Left ventricle myocardium inferior (tissue), 1 donor: ENCODE measurements at regions not wholly inside any gene's neighbourhood (a gene's known extent, or its start where the extent isn't known, plus 50 kb on each side); places are given as distances from the start of the nearest gene placed in this dataset.

Source experiments
- DNase-seq: peaks from one replicate; pipeline ENCODE4 v3.0.0-alpha.2; 2020
- H3K27ac ChIP-seq: fragments of 200-600 bp; replicated peaks from 2 replicates; pipeline ENCODE4 v1.8.0; 2021
- H3K27me3 ChIP-seq: fragments of 200-600 bp; 2 replicates; pipeline ENCODE4 v1.8.0; 2021; ENCODE audit warnings: low read depth
- H3K36me3 ChIP-seq: fragments of 200-600 bp; 2 replicates; pipeline ENCODE4 v1.8.0; 2021
- H3K4me1 ChIP-seq: fragments of 200-600 bp; 2 replicates; pipeline ENCODE4 v1.8.0; 2021
- H3K4me3 ChIP-seq: fragments of 200-600 bp; 2 replicates; pipeline ENCODE4 v1.8.0; 2021; ENCODE audit warnings: mild to moderate bottlenecking, moderate library complexity
- H3K9me3 ChIP-seq: fragments of 200-600 bp; replicated peaks from 2 replicates; pipeline ENCODE4 v1.8.0; 2021
- intact Hi-C: fragments of 100-400 bp; cut with micrococcal nuclease; formaldehyde crosslinking; loops from one replicate; pipeline ENCODE4 v1.11.0; 2022
- TF ChIP-seq, protein P1 (sequence below): fragments of 200-600 bp; IDR thresholded peaks from 2 replicates; pipeline ENCODE4 v1.8.0; 2021; ENCODE audit warnings: antibody characterized with exemption, mild to moderate bottlenecking, borderline replicate concordance
- donor health status: DM: no; HTN: yes; CAD: no; lungs with severe emphysema.

DNA sequence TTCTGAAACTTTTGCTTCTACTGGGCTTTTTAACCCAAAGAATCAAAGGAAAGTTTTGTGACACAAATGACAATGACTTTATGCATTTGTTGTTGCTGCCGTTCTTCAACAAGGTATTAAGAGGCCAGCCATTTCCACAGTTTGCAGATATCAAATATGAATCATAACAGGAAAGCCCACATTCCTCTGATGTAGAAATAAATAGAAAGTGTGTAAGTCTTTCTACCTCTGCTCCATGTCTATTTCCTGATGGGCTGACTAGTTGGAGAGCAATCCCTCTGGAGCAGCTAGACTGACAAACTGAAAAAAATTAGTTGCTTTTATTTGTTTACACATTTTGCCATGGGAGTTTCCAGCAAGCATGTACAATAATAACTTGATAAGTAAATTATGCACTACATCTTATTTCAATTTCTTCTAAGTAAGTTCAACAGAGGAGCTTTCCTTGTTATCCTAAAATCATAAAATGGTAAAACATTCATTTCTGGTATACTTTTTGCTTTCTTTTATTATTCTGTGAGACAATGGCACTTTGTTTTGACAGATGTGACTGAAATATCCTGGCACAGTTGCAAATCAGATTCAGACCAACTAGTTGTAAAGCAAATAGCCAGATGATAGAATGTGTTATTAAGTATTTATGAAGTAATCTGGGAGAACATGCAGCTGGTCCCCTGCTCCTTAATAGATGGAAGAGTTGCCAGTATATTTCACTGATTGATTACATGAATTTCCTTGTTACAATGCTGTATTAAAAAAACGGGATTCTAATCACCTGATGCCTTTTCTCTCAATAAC lies 266.7 kb downstream of the METTL4 start:
- H3K27me3 ChIP-seq = peaks cover 12% of the 10 kb centered on the region
- H3K9me3 ChIP-seq = no peaks in the 10 kb centered on the region
- H3K27ac ChIP-seq = no peak overlapping the region
- no peaks in the 10 kb centered on the region for H3K36me3 ChIP-seq
- intact Hi-C loops = no loop called here
- no peak overlapping the region for H3K4me3 ChIP-seq
- H3K4me1 ChIP-seq = no peaks in the 10 kb centered on the region
- TF ChIP-seq, protein P1, sequence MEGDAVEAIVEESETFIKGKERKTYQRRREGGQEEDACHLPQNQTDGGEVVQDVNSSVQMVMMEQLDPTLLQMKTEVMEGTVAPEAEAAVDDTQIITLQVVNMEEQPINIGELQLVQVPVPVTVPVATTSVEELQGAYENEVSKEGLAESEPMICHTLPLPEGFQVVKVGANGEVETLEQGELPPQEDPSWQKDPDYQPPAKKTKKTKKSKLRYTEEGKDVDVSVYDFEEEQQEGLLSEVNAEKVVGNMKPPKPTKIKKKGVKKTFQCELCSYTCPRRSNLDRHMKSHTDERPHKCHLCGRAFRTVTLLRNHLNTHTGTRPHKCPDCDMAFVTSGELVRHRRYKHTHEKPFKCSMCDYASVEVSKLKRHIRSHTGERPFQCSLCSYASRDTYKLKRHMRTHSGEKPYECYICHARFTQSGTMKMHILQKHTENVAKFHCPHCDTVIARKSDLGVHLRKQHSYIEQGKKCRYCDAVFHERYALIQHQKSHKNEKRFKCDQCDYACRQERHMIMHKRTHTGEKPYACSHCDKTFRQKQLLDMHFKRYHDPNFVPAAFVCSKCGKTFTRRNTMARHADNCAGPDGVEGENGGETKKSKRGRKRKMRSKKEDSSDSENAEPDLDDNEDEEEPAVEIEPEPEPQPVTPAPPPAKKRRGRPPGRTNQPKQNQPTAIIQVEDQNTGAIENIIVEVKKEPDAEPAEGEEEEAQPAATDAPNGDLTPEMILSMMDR = no peak
- DNase-seq = no peak

DNA sequence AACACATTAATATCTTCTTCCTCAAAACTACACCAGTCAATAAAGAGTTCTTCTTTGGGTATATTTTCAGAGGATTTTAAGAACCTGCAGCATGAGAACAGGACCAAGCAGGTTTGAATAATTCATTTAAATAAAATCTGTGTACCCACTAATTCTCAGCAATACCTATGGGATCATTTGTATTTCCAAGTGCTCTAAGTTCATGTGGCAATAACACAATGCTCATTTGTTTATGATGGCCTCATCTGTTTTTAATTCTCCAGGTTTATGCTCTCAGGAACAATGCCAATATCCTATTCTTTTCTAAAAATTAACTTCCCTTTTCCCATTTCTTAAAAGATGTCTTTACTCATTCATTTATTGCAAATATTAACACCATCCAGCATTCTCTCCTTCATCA lies 264.7 kb downstream of the METTL4 start:
- Histone ChIP-seq H3K4me3 (no peak overlapping the region), H3K9me3 (no peaks in the 10 kb centered on the region), H3K27me3 (peaks cover 17% of the 10 kb centered on the region), H3K36me3 (no peaks in the 10 kb centered on the region), H3K27ac (no peak overlapping the region), H3K4me1 (no peaks in the 10 kb centered on the region)
- intact Hi-C loops = no loop called here
- TF ChIP-seq, protein P1 = no peak
- no peak for DNase-seq

DNA sequence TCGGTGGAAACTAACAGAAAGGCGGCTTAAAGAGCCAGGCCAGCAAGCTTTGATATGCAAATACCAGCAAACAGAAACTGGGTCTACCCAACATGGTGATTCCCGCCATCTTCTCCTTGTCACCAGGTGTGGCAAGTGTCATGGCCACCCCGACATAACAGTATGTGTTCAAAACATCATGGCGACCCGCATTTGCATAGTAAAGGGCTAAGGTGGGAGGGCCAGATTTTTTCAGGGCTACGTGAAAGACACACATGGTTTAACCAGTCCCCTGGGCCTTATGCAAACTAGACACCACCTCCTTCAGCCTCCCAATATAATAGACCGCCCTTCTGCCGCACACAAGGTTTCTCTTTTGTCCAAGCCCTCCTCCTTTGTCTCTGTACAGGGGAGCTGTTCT lies 260.4 kb downstream of the METTL4 start:
- Histone ChIP-seq H3K4me1 (no peaks in the 10 kb centered on the region), H3K4me3 (no peak overlapping the region), H3K27me3 (peaks cover 31% of the 10 kb centered on the region), H3K27ac (no peak overlapping the region), H3K9me3 (no peaks in the 10 kb centered on the region), H3K36me3 (no peaks in the 10 kb centered on the region)
- DNase-seq = no peak
- TF ChIP-seq, protein P1 = no peak
- intact Hi-C loops = no loop called here

DNA sequence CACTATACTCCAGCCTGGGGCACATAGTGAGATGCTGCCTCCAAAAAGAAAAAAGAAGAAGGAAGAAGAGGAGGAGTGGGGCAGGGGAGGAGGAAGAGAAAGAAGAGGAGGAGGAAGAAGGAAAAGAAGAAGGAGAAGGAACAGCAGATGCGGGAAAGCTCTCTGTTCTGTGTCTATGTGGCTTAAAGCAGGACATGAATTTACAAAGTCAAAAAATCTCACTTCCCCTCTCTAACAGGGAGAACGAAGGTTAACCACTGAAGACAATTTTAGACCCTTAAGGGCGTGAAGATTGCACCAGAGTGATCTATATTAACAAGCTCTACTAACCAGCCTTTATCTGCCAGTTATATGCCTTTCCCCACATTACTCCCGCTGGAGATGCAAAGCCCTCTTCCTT lies 258.9 kb downstream of the METTL4 start:
- intact Hi-C loops = no loop called here
- Histone ChIP-seq H3K4me1 (no peaks in the 10 kb centered on the region), H3K27ac (no peak overlapping the region), H3K36me3 (no peaks in the 10 kb centered on the region), H3K27me3 (peaks cover 31% of the 10 kb centered on the region), H3K4me3 (no peak overlapping the region), H3K9me3 (no peaks in the 10 kb centered on the region)
- DNase-seq = no peak
- TF ChIP-seq, protein P1 = no peak

DNA sequence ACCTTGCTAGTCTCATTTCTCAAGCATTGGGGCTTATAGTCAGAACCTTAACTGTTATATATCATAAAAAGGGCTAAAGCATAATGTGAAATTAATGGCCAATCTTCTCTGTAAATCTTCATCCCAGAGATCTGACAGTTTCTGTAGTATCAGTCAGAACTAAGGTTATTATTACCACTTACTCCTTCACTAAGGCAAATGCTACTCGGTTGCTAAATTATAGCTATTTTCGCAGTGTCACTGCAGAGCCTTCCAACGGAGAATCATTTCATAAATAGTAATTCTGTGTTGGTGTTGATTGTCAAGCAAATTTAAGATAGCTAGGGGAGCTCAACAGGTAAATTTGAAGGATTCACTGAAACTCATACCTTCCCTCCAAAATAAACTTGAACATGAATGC lies 258.0 kb downstream of the METTL4 start:
- no peak overlapping the region for H3K27ac ChIP-seq
- H3K4me3 ChIP-seq = no peak overlapping the region
- H3K4me1 ChIP-seq = no peaks in the 10 kb centered on the region
- peaks cover 31% of the 10 kb centered on the region for H3K27me3 ChIP-seq
- TF ChIP-seq, protein P1 = no peak
- no peak for DNase-seq
- no peaks in the 10 kb centered on the region for H3K36me3 ChIP-seq
- intact Hi-C loops = no loop called here
- no peaks in the 10 kb centered on the region for H3K9me3 ChIP-seq
